GM23338 (cell line): ENCODE measurements at regions not wholly inside any gene's neighbourhood (a gene's known extent, or its start where the extent isn't known, plus 50 kb on each side); places are given as distances from the start of the nearest gene placed in this dataset.

Experiments used
- ATAC-seq: fragments of 200-7000 bp; cut with Tn5 transposase; 3 replicates; pipeline ENCODE4 v1.9.1; 2020
- DNase-seq: peaks from one replicate; pipeline ENCODE4 v3.0.0-alpha.2; 2015; ENCODE audit warnings: low spot score
- H2AFZ ChIP-seq: fragments of 200-600 bp; sonication (generic); 2 replicates; pipeline ENCODE4 v1.8.0; 2016; ENCODE audit warnings: antibody characterized with exemption, mild to moderate bottlenecking, moderate library complexity
- H3F3A ChIP-seq: fragments of 200-600 bp; sonication (generic); replicated peaks from 2 replicates; pipeline ENCODE4 v1.8.0; 2017; ENCODE audit warnings: antibody characterized with exemption, mixed run types, low read depth
- H3K27ac ChIP-seq: fragments of 200-600 bp; sonication (generic); 2 replicates; pipeline ENCODE4 v1.6.1; 2016; ENCODE audit warnings: low read depth
- H3K27me3 ChIP-seq: fragments of 200-600 bp; sonication (generic); 2 replicates; pipeline ENCODE4 v1.8.0; 2016; ENCODE audit warnings: mild to moderate bottlenecking, mixed run types, moderate library complexity; ENCODE audit not compliant: insufficient read depth
- H3K36me3 ChIP-seq: fragments of 200-600 bp; sonication (generic); 2 replicates; pipeline ENCODE4 v1.8.0; 2016; ENCODE audit warnings: mild to moderate bottlenecking; ENCODE audit not compliant: insufficient read depth
- H3K4me1 ChIP-seq: fragments of 200-600 bp; sonication (generic); 2 replicates; pipeline ENCODE4 v1.8.0; 2016; ENCODE audit warnings: mild to moderate bottlenecking, moderate library complexity; ENCODE audit not compliant: insufficient read depth
- H3K4me2 ChIP-seq: fragments of 200-600 bp; sonication (generic); 2 replicates; pipeline ENCODE4 v1.7.1; 2017; ENCODE audit warnings: mixed run types
- H3K4me3 ChIP-seq: fragments of 200-600 bp; sonication (generic); 2 replicates; pipeline ENCODE4 v1.6.1; 2016; ENCODE audit warnings: mixed run types
- H3K79me2 ChIP-seq: fragments of 200-600 bp; sonication (generic); replicated peaks from 2 replicates; pipeline ENCODE4 v1.8.0; 2017; ENCODE audit warnings: mild to moderate bottlenecking; ENCODE audit not compliant: insufficient read depth
- H3K9me2 ChIP-seq: fragments of 200-600 bp; sonication (generic); 2 replicates; pipeline ENCODE4 v1.8.0; 2017; ENCODE audit not compliant: insufficient read depth
- H4K20me1 ChIP-seq: fragments of 200-600 bp; sonication (generic); replicated peaks from 2 replicates; pipeline ENCODE4 v1.8.0; 2017; ENCODE audit warnings: mild to moderate bottlenecking; ENCODE audit not compliant: insufficient read depth
- H3K27ac Mint-ChIP-seq: 2 replicates; pipeline ENCODE4 v1.8.0; 2020; ENCODE audit warnings: inconsistent platforms, mild to moderate bottlenecking, moderate library complexity, mixed read lengths
- H3K27me3 Mint-ChIP-seq: 3 replicates; pipeline ENCODE4 v1.8.0; 2022; ENCODE audit warnings: low read depth, mild to moderate bottlenecking, moderate library complexity, mixed read lengths, inconsistent platforms; ENCODE audit not compliant: insufficient read depth, poor library complexity
- H3K36me3 Mint-ChIP-seq: 3 replicates; pipeline ENCODE4 v1.8.0; 2021; ENCODE audit warnings: low read depth, mild to moderate bottlenecking, inconsistent platforms, moderate library complexity, mixed read lengths
- H3K4me1 Mint-ChIP-seq: 3 replicates; pipeline ENCODE4 v1.8.0; 2020; ENCODE audit warnings: mild to moderate bottlenecking, inconsistent platforms, mixed read lengths
- H3K4me3 Mint-ChIP-seq: 3 replicates; pipeline ENCODE4 v1.8.0; 2021; ENCODE audit warnings: moderate library complexity, mild to moderate bottlenecking, inconsistent platforms, mixed read lengths
- H3K9me3 Mint-ChIP-seq: 3 replicates; pipeline ENCODE4 v1.8.0; 2020; ENCODE audit warnings: moderate library complexity, mild to moderate bottlenecking, inconsistent platforms, mixed read lengths
- CREB1 ChIP-seq: fragments of 250-450 bp; sonication (Bioruptor Pico); IDR thresholded peaks from 2 replicates; pipeline ENCODE4 v1.5.0; 2020; ENCODE audit warnings: low read depth, mild to moderate bottlenecking, moderate library complexity
- EZH2 ChIP-seq: fragments of 200-600 bp; sonication (generic); IDR thresholded peaks from one replicate; pipeline ENCODE4 v1.8.0; 2017; ENCODE audit warnings: antibody characterized with exemption, mild to moderate bottlenecking, low read depth; ENCODE audit not compliant: unreplicated experiment
- EZH2phosphoT487 ChIP-seq: fragments of 200-600 bp; sonication (generic); IDR thresholded peaks from one replicate; pipeline ENCODE4 v1.8.1; 2018; ENCODE audit warnings: antibody characterized with exemption; ENCODE audit not compliant: unreplicated experiment
- JUNB ChIP-seq: IDR thresholded peaks from one replicate; pipeline ENCODE4 v1.6.1; 2016; ENCODE audit warnings: antibody characterized with exemption; ENCODE audit not compliant: unreplicated experiment
- NANOG ChIP-seq: IDR thresholded peaks from 2 replicates; pipeline ENCODE4 v1.6.1; 2016; ENCODE audit warnings: antibody characterized with exemption, borderline replicate concordance
- POLR2AphosphoS5 ChIP-seq: IDR thresholded peaks from 2 replicates; pipeline ENCODE4 v1.6.1; 2016; ENCODE audit warnings: antibody characterized with exemption, low read depth
- ZNF114 ChIP-seq: fragments of 250-450 bp; sonication (Bioruptor Pico); IDR thresholded peaks from 2 replicates; pipeline ENCODE4 v1.5.0; 2020; ENCODE audit warnings: mild to moderate bottlenecking, moderate library complexity
- TF ChIP-seq, protein P1 (sequence below): IDR thresholded peaks from one replicate; pipeline ENCODE4 v1.6.1; 2018; ENCODE audit warnings: antibody characterized with exemption; ENCODE audit not compliant: unreplicated experiment
- TF ChIP-seq, protein P2 (sequence below): IDR thresholded peaks from 2 replicates; pipeline ENCODE4 v1.6.1; 2016; ENCODE audit warnings: antibody characterized with exemption
- TF ChIP-seq, protein P3 (sequence below), 2 experiments: fragments of 200-600 bp in 1 of 2; sonication (generic) in 1 of 2; conservative IDR thresholded peaks; 2 replicates each; pipeline versions ENCODE4 v1.5.1 to v1.6.1; 2016 to 2017; ENCODE audit warnings: antibody characterized with exemption in 2 of 2, low read depth in 2 of 2, mild to moderate bottlenecking in 2 of 2, moderate library complexity in 1 of 2
- TF ChIP-seq, protein P4 (sequence below): fragments of 250-450 bp; sonication (Bioruptor Pico); IDR thresholded peaks from 2 replicates; pipeline ENCODE4 v1.5.0; 2020; ENCODE audit warnings: mild to moderate bottlenecking, moderate library complexity

DNA sequence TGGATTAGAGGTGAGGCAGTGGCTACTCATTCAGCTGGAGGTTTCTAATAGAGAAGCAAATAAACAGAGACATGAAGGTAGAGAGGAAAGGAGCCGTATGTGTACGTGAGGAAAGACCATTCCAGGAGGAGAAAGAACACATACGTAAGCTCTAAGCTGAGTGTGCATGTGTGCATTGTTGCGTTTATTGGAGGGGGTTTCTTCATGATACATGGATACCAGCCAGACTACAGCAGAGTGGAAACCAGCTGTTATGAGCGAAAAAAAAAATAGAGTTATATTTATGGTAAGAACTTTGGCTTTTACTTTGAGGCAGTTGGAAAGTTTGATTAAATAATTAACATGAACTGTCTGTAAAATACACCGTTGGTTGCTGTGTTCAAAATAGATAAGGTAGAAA is 173.4 kb upstream of the RGS18 start (continued):
- no peak for TF ChIP-seq EZH2
- no peak for TF ChIP-seq NANOG
- no peak for TF ChIP-seq CREB1 (CRISPR knock-in tag)
- TF ChIP-seq, protein P1, sequence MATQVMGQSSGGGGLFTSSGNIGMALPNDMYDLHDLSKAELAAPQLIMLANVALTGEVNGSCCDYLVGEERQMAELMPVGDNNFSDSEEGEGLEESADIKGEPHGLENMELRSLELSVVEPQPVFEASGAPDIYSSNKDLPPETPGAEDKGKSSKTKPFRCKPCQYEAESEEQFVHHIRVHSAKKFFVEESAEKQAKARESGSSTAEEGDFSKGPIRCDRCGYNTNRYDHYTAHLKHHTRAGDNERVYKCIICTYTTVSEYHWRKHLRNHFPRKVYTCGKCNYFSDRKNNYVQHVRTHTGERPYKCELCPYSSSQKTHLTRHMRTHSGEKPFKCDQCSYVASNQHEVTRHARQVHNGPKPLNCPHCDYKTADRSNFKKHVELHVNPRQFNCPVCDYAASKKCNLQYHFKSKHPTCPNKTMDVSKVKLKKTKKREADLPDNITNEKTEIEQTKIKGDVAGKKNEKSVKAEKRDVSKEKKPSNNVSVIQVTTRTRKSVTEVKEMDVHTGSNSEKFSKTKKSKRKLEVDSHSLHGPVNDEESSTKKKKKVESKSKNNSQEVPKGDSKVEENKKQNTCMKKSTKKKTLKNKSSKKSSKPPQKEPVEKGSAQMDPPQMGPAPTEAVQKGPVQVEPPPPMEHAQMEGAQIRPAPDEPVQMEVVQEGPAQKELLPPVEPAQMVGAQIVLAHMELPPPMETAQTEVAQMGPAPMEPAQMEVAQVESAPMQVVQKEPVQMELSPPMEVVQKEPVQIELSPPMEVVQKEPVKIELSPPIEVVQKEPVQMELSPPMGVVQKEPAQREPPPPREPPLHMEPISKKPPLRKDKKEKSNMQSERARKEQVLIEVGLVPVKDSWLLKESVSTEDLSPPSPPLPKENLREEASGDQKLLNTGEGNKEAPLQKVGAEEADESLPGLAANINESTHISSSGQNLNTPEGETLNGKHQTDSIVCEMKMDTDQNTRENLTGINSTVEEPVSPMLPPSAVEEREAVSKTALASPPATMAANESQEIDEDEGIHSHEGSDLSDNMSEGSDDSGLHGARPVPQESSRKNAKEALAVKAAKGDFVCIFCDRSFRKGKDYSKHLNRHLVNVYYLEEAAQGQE: no peak
- no peak for TF ChIP-seq ZNF114
- TF ChIP-seq, protein P2, sequence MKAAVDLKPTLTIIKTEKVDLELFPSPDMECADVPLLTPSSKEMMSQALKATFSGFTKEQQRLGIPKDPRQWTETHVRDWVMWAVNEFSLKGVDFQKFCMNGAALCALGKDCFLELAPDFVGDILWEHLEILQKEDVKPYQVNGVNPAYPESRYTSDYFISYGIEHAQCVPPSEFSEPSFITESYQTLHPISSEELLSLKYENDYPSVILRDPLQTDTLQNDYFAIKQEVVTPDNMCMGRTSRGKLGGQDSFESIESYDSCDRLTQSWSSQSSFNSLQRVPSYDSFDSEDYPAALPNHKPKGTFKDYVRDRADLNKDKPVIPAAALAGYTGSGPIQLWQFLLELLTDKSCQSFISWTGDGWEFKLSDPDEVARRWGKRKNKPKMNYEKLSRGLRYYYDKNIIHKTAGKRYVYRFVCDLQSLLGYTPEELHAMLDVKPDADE: no peak
- TF ChIP-seq, protein P3, sequence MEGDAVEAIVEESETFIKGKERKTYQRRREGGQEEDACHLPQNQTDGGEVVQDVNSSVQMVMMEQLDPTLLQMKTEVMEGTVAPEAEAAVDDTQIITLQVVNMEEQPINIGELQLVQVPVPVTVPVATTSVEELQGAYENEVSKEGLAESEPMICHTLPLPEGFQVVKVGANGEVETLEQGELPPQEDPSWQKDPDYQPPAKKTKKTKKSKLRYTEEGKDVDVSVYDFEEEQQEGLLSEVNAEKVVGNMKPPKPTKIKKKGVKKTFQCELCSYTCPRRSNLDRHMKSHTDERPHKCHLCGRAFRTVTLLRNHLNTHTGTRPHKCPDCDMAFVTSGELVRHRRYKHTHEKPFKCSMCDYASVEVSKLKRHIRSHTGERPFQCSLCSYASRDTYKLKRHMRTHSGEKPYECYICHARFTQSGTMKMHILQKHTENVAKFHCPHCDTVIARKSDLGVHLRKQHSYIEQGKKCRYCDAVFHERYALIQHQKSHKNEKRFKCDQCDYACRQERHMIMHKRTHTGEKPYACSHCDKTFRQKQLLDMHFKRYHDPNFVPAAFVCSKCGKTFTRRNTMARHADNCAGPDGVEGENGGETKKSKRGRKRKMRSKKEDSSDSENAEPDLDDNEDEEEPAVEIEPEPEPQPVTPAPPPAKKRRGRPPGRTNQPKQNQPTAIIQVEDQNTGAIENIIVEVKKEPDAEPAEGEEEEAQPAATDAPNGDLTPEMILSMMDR (conservative IDR thresholded peaks at IDR 0.05; ENCODE audit: low read depth in 2 of 2): no peak
- no peak for TF ChIP-seq JUNB

DNA sequence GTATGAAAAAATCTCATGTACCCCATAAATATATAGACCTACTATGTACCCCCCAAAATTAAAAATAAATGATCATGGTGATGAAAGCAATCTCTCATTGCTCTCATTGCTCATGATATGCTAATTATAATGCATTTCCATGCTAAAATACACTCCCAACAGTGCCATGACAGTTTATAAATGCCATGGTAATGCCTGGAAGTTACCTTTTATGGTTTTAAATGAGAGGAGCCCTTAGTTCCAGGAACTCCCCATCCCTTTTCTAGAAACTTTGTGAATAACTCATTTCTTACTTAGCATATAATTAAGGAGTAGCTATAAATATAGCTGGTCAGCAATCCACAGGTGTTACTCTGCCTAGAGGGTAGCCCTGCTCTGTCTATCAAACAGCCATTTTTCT is 166.1 kb upstream of the RGS18 start:
- no peak overlapping the region for H3K27ac Mint-ChIP-seq
- Histone ChIP-seq H3K27me3 (no peaks in the 10 kb centered on the region), H4K20me1 (no peaks in the 10 kb centered on the region), H3K9me2 (no peaks in the 10 kb centered on the region), H3K36me3 (no peaks in the 10 kb centered on the region), H3K4me1 (no peaks in the 10 kb centered on the region), H3F3A (no peaks in the 10 kb centered on the region), H3K27ac (no peak overlapping the region), H3K4me3 (no peak overlapping the region), H3K4me2 (no peak overlapping the region), H2AFZ (no peak overlapping the region), H3K79me2 (no peaks in the 10 kb centered on the region)
- no peak overlapping the region for H3K4me3 Mint-ChIP-seq
- no peaks in the 10 kb centered on the region for H3K36me3 Mint-ChIP-seq
- no peak for TF ChIP-seq EZH2
- TF ChIP-seq, protein P3 (conservative IDR thresholded peaks at IDR 0.05; ENCODE audit: low read depth in 2 of 2): no peak
- no peak for TF ChIP-seq EZH2phosphoT487
- TF ChIP-seq NANOG: no peak
- TF ChIP-seq, protein P4, sequence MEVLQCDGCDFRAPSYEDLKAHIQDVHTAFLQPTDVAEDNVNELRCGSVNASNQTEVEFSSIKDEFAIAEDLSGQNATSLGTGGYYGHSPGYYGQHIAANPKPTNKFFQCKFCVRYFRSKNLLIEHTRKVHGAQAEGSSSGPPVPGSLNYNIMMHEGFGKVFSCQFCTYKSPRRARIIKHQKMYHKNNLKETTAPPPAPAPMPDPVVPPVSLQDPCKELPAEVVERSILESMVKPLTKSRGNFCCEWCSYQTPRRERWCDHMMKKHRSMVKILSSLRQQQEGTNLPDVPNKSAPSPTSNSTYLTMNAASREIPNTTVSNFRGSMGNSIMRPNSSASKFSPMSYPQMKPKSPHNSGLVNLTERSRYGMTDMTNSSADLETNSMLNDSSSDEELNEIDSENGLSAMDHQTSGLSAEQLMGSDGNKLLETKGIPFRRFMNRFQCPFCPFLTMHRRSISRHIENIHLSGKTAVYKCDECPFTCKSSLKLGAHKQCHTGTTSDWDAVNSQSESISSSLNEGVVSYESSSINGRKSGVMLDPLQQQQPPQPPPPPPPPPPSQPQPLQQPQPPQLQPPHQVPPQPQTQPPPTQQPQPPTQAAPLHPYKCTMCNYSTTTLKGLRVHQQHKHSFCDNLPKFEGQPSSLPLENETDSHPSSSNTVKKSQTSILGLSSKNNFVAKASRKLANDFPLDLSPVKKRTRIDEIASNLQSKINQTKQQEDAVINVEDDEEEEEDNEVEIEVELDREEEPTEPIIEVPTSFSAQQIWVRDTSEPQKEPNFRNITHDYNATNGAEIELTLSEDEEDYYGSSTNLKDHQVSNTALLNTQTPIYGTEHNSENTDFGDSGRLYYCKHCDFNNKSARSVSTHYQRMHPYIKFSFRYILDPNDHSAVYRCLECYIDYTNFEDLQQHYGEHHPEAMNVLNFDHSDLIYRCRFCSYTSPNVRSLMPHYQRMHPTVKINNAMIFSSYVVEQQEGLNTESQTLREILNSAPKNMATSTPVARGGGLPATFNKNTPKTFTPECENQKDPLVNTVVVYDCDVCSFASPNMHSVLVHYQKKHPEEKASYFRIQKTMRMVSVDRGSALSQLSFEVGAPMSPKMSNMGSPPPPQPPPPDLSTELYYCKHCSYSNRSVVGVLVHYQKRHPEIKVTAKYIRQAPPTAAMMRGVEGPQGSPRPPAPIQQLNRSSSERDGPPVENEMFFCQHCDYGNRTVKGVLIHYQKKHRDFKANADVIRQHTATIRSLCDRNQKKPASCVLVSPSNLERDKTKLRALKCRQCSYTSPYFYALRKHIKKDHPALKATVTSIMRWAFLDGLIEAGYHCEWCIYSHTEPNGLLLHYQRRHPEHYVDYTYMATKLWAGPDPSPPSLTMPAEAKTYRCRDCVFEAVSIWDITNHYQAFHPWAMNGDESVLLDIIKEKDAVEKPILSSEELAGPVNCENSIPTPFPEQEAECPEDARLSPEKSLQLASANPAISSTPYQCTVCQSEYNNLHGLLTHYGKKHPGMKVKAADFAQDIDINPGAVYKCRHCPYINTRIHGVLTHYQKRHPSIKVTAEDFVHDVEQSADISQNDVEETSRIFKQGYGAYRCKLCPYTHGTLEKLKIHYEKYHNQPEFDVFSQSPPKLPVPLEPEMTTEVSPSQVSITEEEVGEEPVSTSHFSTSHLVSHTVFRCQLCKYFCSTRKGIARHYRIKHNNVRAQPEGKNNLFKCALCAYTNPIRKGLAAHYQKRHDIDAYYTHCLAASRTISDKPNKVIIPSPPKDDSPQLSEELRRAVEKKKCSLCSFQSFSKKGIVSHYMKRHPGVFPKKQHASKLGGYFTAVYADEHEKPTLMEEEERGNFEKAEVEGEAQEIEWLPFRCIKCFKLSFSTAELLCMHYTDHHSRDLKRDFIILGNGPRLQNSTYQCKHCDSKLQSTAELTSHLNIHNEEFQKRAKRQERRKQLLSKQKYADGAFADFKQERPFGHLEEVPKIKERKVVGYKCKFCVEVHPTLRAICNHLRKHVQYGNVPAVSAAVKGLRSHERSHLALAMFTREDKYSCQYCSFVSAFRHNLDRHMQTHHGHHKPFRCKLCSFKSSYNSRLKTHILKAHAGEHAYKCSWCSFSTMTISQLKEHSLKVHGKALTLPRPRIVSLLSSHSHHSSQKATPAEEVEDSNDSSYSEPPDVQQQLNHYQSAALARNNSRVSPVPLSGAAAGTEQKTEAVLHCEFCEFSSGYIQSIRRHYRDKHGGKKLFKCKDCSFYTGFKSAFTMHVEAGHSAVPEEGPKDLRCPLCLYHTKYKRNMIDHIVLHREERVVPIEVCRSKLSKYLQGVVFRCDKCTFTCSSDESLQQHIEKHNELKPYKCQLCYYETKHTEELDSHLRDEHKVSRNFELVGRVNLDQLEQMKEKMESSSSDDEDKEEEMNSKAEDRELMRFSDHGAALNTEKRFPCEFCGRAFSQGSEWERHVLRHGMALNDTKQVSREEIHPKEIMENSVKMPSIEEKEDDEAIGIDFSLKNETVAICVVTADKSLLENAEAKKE (CRISPR knock-in tag): no peak
- TF ChIP-seq POLR2AphosphoS5: no peak
- DNase-seq (no peak), ATAC-seq (no peak)
- H3K9me3 Mint-ChIP-seq: no peaks in the 10 kb centered on the region
- H3K27me3 Mint-ChIP-seq: no peaks in the 10 kb centered on the region
- no peaks in the 10 kb centered on the region for H3K4me1 Mint-ChIP-seq
